HepG2 (cell line): ENCODE measurements at regions not wholly inside any gene's neighbourhood (a gene's known extent, or its start where the extent isn't known, plus 50 kb on each side); places are given as distances from the start of the nearest gene placed in this dataset.

ENCODE experiments used
- ATAC-seq: fragments of 200-7000 bp; cut with Tn5 transposase; 3 replicates; pipeline ENCODE4 v1.9.1; 2020; ENCODE audit warnings: mild to moderate bottlenecking, moderate library complexity
- BruUV-seq: library from RNA; stranded (reverse); fragments of 400-500 nt; replicated peaks from 2 replicates; lab custom pipeline; 2021; lab: Mats Ljungman, UMichigan
- CTCF ChIA-PET: fragments of 300-600 bp; formaldehyde crosslinking; extraction: SDS; loops from one replicate; lab custom pipeline; 2021; ENCODE audit warnings: low total read pairs, inconsistent platforms, low intra/inter-chr PET ratio; lab: Yijun Ruan, JAX
- POLR2A ChIA-PET: fragments of 350-600 bp; sonication (Branson Sonifier 250); formaldehyde crosslinking; loops from one replicate; lab custom pipeline; 2020; ENCODE audit warnings: antibody characterized with exemption, inconsistent platforms; lab: Yijun Ruan, JAX
- DNase-seq: peaks from one replicate; pipeline ENCODE4 v3.0.0-alpha.2; 2015; ENCODE audit warnings: low spot score
- FAIRE-seq: peaks from 3 replicates; lab custom pipeline; 2011; peaks lifted over from hg19 to GRCh38; lab: Jason Lieb, UNC
- H2AFZ ChIP-seq: one replicate; pipeline ENCODE4 v1.6.1; 2011; ENCODE audit warnings: low read length, inconsistent platforms
- H3K27ac ChIP-seq: fragments of 300-600 bp; 3 replicates; pipeline ENCODE4 v1.8.0; 2011; ENCODE audit warnings: mixed run types, mild to moderate bottlenecking, mixed read lengths, low read length, inconsistent platforms; ENCODE audit not compliant: insufficient read depth; ENCODE audit errors: extremely low read length
- H3K27me3 ChIP-seq, 2 experiments: fragments of 200-600 bp in 1 of 2; 2 replicates in 1 of 2; 3 replicates in 1 of 2; pipeline versions ENCODE4 v1.6.0 to v1.8.0; 2011; ENCODE audit warnings: low read length in 2 of 2, mild to moderate bottlenecking in 2 of 2, moderate library complexity in 2 of 2, inconsistent platforms in 1 of 2; ENCODE audit not compliant: insufficient read depth in 2 of 2, control insufficient read depth in 1 of 2
- H3K36me3 ChIP-seq, 2 experiments: fragments of 200-600 bp in 1 of 2; replicated peaks in 1 of 2; 2 replicates in 1 of 2; 3 replicates in 1 of 2; pipeline versions ENCODE4 v1.5.1 to v1.8.0; 2011; ENCODE audit warnings: low read length in 2 of 2, inconsistent platforms in 1 of 2; ENCODE audit not compliant: insufficient read depth in 2 of 2, control insufficient read depth in 1 of 2
- H3K4me1 ChIP-seq: 2 replicates; pipeline ENCODE4 v1.5.1; 2012; ENCODE audit warnings: low read length, inconsistent platforms; ENCODE audit not compliant: insufficient read depth
- H3K4me2 ChIP-seq: 2 replicates; pipeline ENCODE4 v1.6.0; 2011; ENCODE audit warnings: low read depth, low read length, inconsistent platforms
- H3K4me3 ChIP-seq, 3 experiments: fragments of 200-600 bp in 1 of 3; sonication (generic), shearing (Covaris generic) in 1 of 3; replicated peaks in 1 of 3; 2 replicates each; pipeline ENCODE4 v1.5.1; 2011 to 2016; ENCODE audit warnings: low read length in 3 of 3, inconsistent platforms in 2 of 3, low read depth in 2 of 3, mild to moderate bottlenecking in 2 of 3, control low read depth in 1 of 3, mixed read lengths in 1 of 3; ENCODE audit not compliant: insufficient read depth in 1 of 3
- H3K79me2 ChIP-seq: one replicate; pipeline ENCODE4 v1.6.1; 2011; ENCODE audit warnings: low read length, inconsistent platforms; ENCODE audit not compliant: insufficient read depth
- H3K9ac ChIP-seq: 2 replicates; pipeline ENCODE4 v1.6.0; 2011; ENCODE audit warnings: mild to moderate bottlenecking, low read depth, low read length, inconsistent platforms; ENCODE audit not compliant: insufficient read depth
- H3K9me3 ChIP-seq: 2 replicates; pipeline ENCODE4 v1.5.1; 2012; ENCODE audit warnings: mild to moderate bottlenecking, low read length
- H4K20me1 ChIP-seq: 2 replicates; pipeline ENCODE4 v1.6.0; 2011; ENCODE audit warnings: inconsistent platforms, mild to moderate bottlenecking, low read length, moderate library complexity; ENCODE audit not compliant: insufficient read depth
- GPN1 ChIP-seq: sonication (generic); formaldehyde crosslinking; IDR thresholded peaks from 2 replicates; pipeline ENCODE4 v1.5.1; 2020; ENCODE audit warnings: missing genetic modification reagents, borderline replicate concordance
- KLF15 ChIP-seq: sonication (generic); formaldehyde crosslinking; IDR thresholded peaks from 2 replicates; pipeline ENCODE4 v1.8.1; 2023; ENCODE audit warnings: borderline replicate concordance, mild to moderate bottlenecking, inconsistent platforms, missing genetic modification reagents, mixed read lengths
- MTERF4 ChIP-seq: sonication (generic); formaldehyde crosslinking; IDR thresholded peaks from 2 replicates; pipeline ENCODE4 v1.8.0; 2023; ENCODE audit warnings: mild to moderate bottlenecking, missing genetic modification reagents
- MYC ChIP-seq: sonication (generic); formaldehyde crosslinking; IDR thresholded peaks from 2 replicates; pipeline ENCODE4 v1.9.0; 2021; ENCODE audit warnings: missing genetic modification reagents, borderline replicate concordance
- NKX3-1 ChIP-seq: sonication (generic); formaldehyde crosslinking; IDR thresholded peaks from 2 replicates; pipeline ENCODE4 v1.5.0; 2020; ENCODE audit warnings: missing genetic modification reagents
- PAX8 ChIP-seq: sonication (generic); formaldehyde crosslinking; IDR thresholded peaks from 2 replicates; pipeline ENCODE4 v1.8.0; 2022; ENCODE audit warnings: mild to moderate bottlenecking, missing genetic modification reagents, borderline replicate concordance
- SOX5 ChIP-seq: IDR thresholded peaks from 2 replicates; pipeline ENCODE4 v1.6.1; 2016; ENCODE audit warnings: borderline replicate concordance
- TMF1 ChIP-seq: sonication (generic); formaldehyde crosslinking; IDR thresholded peaks from 2 replicates; pipeline ENCODE4 v1.8.1; 2022; ENCODE audit warnings: low read depth, missing genetic modification reagents
- ZBTB3 ChIP-seq: sonication (generic); formaldehyde crosslinking; IDR thresholded peaks from 2 replicates; pipeline ENCODE4 v1.4.0; 2020; ENCODE audit warnings: low read depth, mild to moderate bottlenecking, moderate library complexity, missing genetic modification reagents, borderline replicate concordance
- ZNF256 ChIP-seq: sonication (generic); formaldehyde crosslinking; conservative IDR thresholded peaks from 2 replicates; pipeline ENCODE4 v1.4.0; 2020; ENCODE audit warnings: missing genetic modification reagents
- ZNF280B ChIP-seq: sonication (generic); formaldehyde crosslinking; IDR thresholded peaks from 2 replicates; pipeline ENCODE4 v1.5.0; 2020; ENCODE audit warnings: missing genetic modification reagents, mild to moderate bottlenecking, borderline replicate concordance
- ZNF329 ChIP-seq: sonication (generic); formaldehyde crosslinking; IDR thresholded peaks from 2 replicates; pipeline ENCODE4 v1.9.0; 2021; ENCODE audit warnings: low read depth, mild to moderate bottlenecking, missing genetic modification reagents
- ZNF629 ChIP-seq: sonication (generic); formaldehyde crosslinking; conservative IDR thresholded peaks from 2 replicates; pipeline ENCODE4 v1.5.0; 2020; ENCODE audit warnings: missing genetic modification reagents
- ZNF672 ChIP-seq: sonication (generic); formaldehyde crosslinking; IDR thresholded peaks from 2 replicates; pipeline ENCODE4 v1.8.1; 2022; ENCODE audit warnings: missing genetic modification reagents
- WGBS: methylation state at CpG from one replicate; pipeline ENCODE4 v1.1.6; 2017; ENCODE audit warnings: low lambda C conversion rate; 5-methylcytosine and 5-hydroxymethylcytosine counted together
- in situ Hi-C: cut with HindIII; loops from 2 replicates; pipeline ENCODE4 v1.10.0; 2017; ENCODE audit warnings: low pct_unique_long_range_greater_than_20kb; ENCODE audit not compliant: extremely low pct_ligation_motif_present
- intact Hi-C: fragments of 100-400 bp; cut with micrococcal nuclease; formaldehyde crosslinking; loops from one replicate; pipeline ENCODE4 v1.10.0; 2022; ENCODE audit not compliant: unreplicated experiment
- TF ChIP-seq, protein P1 (sequence below): sonication (generic); formaldehyde crosslinking; IDR thresholded peaks from 2 replicates; pipeline ENCODE4 v1.8.0; 2022; ENCODE audit warnings: mild to moderate bottlenecking, missing genetic modification reagents, moderate library complexity
- TF ChIP-seq, protein P2 (sequence below): sonication (generic); formaldehyde crosslinking; IDR thresholded peaks from 2 replicates; pipeline ENCODE4 v1.5.1; 2020; ENCODE audit warnings: mild to moderate bottlenecking, moderate library complexity, missing genetic modification reagents

GRCh38 chr5:53362521-53362941 lies 117.9 kb upstream of the FST start:
- CTCF ChIA-PET, result no interaction called here
- Histone ChIP-seq H3K27me3 (no peaks in the 10 kb centered on the region), H2AFZ (no peak overlapping the region), H3K9me3 (no peaks in the 10 kb centered on the region), H3K27ac (no peak overlapping the region)
- intact Hi-C loops, result no loop called here
- WGBS, result 36% methylated on average over 5 of the region's 5 CpGs
- DNase-seq, result no peak
- no peak for TF ChIP-seq PAX8 (CRISPR knock-in tag)
- no peak for TF ChIP-seq ZNF629 (CRISPR knock-in tag)
- TF ChIP-seq ZNF672 (CRISPR knock-in tag), result no peak
- no peak for TF ChIP-seq ZNF256 (CRISPR knock-in tag)
- no peak for TF ChIP-seq SOX5 (CRISPR knock-in tag)
- TF ChIP-seq ZBTB3, result no peak
- TF ChIP-seq, protein P1, sequence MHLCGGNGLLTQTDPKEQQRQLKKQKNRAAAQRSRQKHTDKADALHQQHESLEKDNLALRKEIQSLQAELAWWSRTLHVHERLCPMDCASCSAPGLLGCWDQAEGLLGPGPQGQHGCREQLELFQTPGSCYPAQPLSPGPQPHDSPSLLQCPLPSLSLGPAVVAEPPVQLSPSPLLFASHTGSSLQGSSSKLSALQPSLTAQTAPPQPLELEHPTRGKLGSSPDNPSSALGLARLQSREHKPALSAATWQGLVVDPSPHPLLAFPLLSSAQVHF (CRISPR knock-in tag), result no peak
- TF ChIP-seq MYC (CRISPR knock-in tag), result no peak
- no peak for TF ChIP-seq ZNF329
- TF ChIP-seq GPN1 (CRISPR knock-in tag), result no peak
- no peak for TF ChIP-seq ZNF280B (CRISPR knock-in tag)
- TF ChIP-seq KLF15, result no peak
- TF ChIP-seq MTERF4 (CRISPR knock-in tag), result no peak
- TF ChIP-seq, protein P2, sequence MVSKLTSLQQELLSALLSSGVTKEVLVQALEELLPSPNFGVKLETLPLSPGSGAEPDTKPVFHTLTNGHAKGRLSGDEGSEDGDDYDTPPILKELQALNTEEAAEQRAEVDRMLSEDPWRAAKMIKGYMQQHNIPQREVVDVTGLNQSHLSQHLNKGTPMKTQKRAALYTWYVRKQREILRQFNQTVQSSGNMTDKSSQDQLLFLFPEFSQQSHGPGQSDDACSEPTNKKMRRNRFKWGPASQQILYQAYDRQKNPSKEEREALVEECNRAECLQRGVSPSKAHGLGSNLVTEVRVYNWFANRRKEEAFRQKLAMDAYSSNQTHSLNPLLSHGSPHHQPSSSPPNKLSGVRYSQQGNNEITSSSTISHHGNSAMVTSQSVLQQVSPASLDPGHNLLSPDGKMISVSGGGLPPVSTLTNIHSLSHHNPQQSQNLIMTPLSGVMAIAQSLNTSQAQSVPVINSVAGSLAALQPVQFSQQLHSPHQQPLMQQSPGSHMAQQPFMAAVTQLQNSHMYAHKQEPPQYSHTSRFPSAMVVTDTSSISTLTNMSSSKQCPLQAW (CRISPR knock-in tag), result no peak
- TF ChIP-seq TMF1 (CRISPR knock-in tag), result no peak
- no peak for TF ChIP-seq NKX3-1
- TF ChIP-seq, all 625 proteins: peak for 0
- Histone ChIP-seq H3K79me2 (no peaks in the 10 kb centered on the region), H3K4me3 (no peak overlapping the region), H3K9ac (no peak overlapping the region), H3K36me3 (no peaks in the 10 kb centered on the region), H3K4me1 (peaks cover 27% of the 10 kb centered on the region), H3K4me2 (no peak overlapping the region), H4K20me1 (no peaks in the 10 kb centered on the region)
- FAIRE-seq (no peak), ATAC-seq (no peak)
- no TSS peak for BruUV-seq
- POLR2A ChIA-PET, result no interaction called here
- in situ Hi-C loops, result no loop called here
